Thyroid gland (tissue), 4 donors: ENCODE measurements at regions not wholly inside any gene's neighbourhood (a gene's known extent, or its start where the extent isn't known, plus 50 kb on each side); places are given as distances from the start of the nearest gene placed in this dataset.

ENCODE experiments used
- DNase-seq, 2 donors: peaks; one replicate each; pipeline ENCODE4 v3.0.0-alpha.2; 2019
- H3K27ac ChIP-seq, 3 donors: fragments of 200-600 bp; sonication (generic); 1 replicate in 2 of 3; 2 replicates in 1 of 3; pipeline ENCODE4 v1.5.1; 2016 to 2019; ENCODE audit warnings: mild to moderate bottlenecking in 1 of 3, moderate library complexity in 1 of 3
- H3K27me3 ChIP-seq: fragments of 200-600 bp; sonication (generic); one replicate; pipeline ENCODE4 v1.5.1; 2019
- H3K36me3 ChIP-seq, 2 donors: fragments of 200-600 bp; sonication (generic); one replicate each; pipeline ENCODE4 v1.5.1; 2016 to 2019
- H3K4me1 ChIP-seq, 2 donors: fragments of 200-600 bp; sonication (generic); one replicate each; pipeline ENCODE4 v1.5.1; 2017 to 2019
- H3K4me3 ChIP-seq, 3 donors: fragments of 200-600 bp; sonication (generic); replicated peaks in 1 of 3; 1 replicate in 2 of 3; 2 replicates in 1 of 3; pipeline ENCODE4 v1.5.1; 2016; ENCODE audit warnings: mild to moderate bottlenecking in 1 of 3
- H3K9me3 ChIP-seq: fragments of 200-600 bp; sonication (generic); one replicate; pipeline ENCODE4 v1.5.1; 2017
- POLR2A ChIP-seq, 2 donors: fragments of 450-650 bp; IDR thresholded peaks; one replicate each; pipeline ENCODE4 v1.6.1; 2017; ENCODE audit warnings: antibody characterized with exemption in 2 of 2, mild to moderate bottlenecking in 2 of 2, moderate library complexity in 1 of 2
- WGBS, 2 donors: methylation state at CpG; one replicate each; pipeline ENCODE4 v1.1.5; 2017; 5-methylcytosine and 5-hydroxymethylcytosine counted together
- intact Hi-C: fragments of 100-400 bp; cut with DNase I; formaldehyde crosslinking; loops from one replicate; pipeline ENCODE4 v1.15.1; 2023
- TF ChIP-seq, protein P1 (sequence below), 6 experiments: fragments of 200-600 bp in 3 of 6; fragments of 450-650 bp in 3 of 6; sonication (generic) in 3 of 6; IDR thresholded peaks; one replicate each; pipeline ENCODE4 v1.5.1; 2016 to 2019; ENCODE audit warnings: antibody characterized with exemption in 6 of 6, mild to moderate bottlenecking in 2 of 6, inconsistent platforms in 1 of 6, moderate library complexity in 1 of 6

GRCh38 chr13:44084146-44084545 lies 204.4 kb downstream of the LACC1 start:
- no peaks in the 10 kb centered on the region for H3K9me3 ChIP-seq

DNA sequence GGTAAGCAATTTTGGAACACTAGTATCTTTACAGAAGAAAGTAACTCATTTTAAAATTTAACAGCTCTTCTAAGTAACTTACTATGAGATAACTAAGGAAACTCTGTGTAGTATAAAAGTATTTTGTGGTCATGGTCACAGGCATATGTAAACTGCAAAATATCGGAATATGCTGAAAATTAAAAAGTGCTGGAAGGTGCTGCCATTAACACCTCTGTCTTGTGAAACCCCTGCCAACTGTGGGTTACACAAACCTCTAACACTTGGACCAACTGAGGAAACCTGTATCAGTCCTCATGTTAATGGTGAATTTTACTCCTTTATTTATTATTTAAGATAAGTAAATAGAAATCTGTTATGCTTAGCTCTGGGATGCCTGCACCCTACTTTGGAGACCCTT lies 206.7 kb downstream of the LACC1 start:
- Histone ChIP-seq H3K36me3 (no peaks in the 10 kb centered on the region), H3K4me1 (no peaks in the 10 kb centered on the region), H3K9me3 (no peaks in the 10 kb centered on the region), H3K4me3 (no peak overlapping the region), H3K27me3 (no peaks in the 10 kb centered on the region), H3K27ac (no peak overlapping the region)
- TF ChIP-seq, protein P1, sequence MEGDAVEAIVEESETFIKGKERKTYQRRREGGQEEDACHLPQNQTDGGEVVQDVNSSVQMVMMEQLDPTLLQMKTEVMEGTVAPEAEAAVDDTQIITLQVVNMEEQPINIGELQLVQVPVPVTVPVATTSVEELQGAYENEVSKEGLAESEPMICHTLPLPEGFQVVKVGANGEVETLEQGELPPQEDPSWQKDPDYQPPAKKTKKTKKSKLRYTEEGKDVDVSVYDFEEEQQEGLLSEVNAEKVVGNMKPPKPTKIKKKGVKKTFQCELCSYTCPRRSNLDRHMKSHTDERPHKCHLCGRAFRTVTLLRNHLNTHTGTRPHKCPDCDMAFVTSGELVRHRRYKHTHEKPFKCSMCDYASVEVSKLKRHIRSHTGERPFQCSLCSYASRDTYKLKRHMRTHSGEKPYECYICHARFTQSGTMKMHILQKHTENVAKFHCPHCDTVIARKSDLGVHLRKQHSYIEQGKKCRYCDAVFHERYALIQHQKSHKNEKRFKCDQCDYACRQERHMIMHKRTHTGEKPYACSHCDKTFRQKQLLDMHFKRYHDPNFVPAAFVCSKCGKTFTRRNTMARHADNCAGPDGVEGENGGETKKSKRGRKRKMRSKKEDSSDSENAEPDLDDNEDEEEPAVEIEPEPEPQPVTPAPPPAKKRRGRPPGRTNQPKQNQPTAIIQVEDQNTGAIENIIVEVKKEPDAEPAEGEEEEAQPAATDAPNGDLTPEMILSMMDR (IDR thresholded peaks at IDR 0.05) = no peak
- no peak for TF ChIP-seq POLR2A (IDR thresholded peaks at IDR 0.05)
- intact Hi-C loops = no loop called here
- no peak for DNase-seq
- 88 to 93% methylated on average over 1 of the region's 1 CpG for WGBS, 2 donors

More at GRCh38 chr13:44084146-44084545, 204.4 kb downstream of the LACC1 start:
- no peak overlapping the region for H3K4me3 ChIP-seq
- no peaks in the 10 kb centered on the region for H3K36me3 ChIP-seq
- WGBS, 2 donors = 89 to 90% methylated on average over 3 of the region's 3 CpGs
- TF ChIP-seq POLR2A (IDR thresholded peaks at IDR 0.05) = no peak
- TF ChIP-seq, protein P1 (IDR thresholded peaks at IDR 0.05) = no peak
- no peak overlapping the region for H3K27ac ChIP-seq
- intact Hi-C loops = no loop called here
- no peaks in the 10 kb centered on the region for H3K27me3 ChIP-seq
- H3K4me1 ChIP-seq = no peaks in the 10 kb centered on the region
- DNase-seq = no peak

- Histone ChIP-seq H3K4me1 (no peaks in the 10 kb centered on the region), H3K36me3 (no peaks in the 10 kb centered on the region), H3K27me3 (no peaks in the 10 kb centered on the region), H3K27ac (no peak overlapping the region), H3K9me3 (no peaks in the 10 kb centered on the region), H3K4me3 (no peak overlapping the region)
- TF ChIP-seq, protein P1 (IDR thresholded peaks at IDR 0.05) = no peak
- TF ChIP-seq POLR2A (IDR thresholded peaks at IDR 0.05) = no peak
- DNase-seq = no peak
- 69 to 85% methylated on average over 3 to 4 of the region's 4 CpGs for WGBS, 2 donors
- intact Hi-C loops = no loop called here
These were observed 208.7 kb downstream of the LACC1 start for GRCh38 chr13:44088411-44088810.

- no peak for DNase-seq
- TF ChIP-seq POLR2A (IDR thresholded peaks at IDR 0.05) = no peak
- TF ChIP-seq, protein P1 (IDR thresholded peaks at IDR 0.05) = no peak
- H3K27me3 ChIP-seq = no peaks in the 10 kb centered on the region
- intact Hi-C loops = no loop called here
- H3K36me3 ChIP-seq = no peaks in the 10 kb centered on the region
- no peak overlapping the region for H3K27ac ChIP-seq
- no peaks in the 10 kb centered on the region for H3K9me3 ChIP-seq
- 67 to 88% methylated on average over 4 of the region's 4 CpGs for WGBS, 2 donors
- no peaks in the 10 kb centered on the region for H3K4me1 ChIP-seq
- no peak overlapping the region for H3K4me3 ChIP-seq
These were observed 209.3 kb downstream of the LACC1 start for GRCh38 chr13:44088991-44089413.

DNA sequence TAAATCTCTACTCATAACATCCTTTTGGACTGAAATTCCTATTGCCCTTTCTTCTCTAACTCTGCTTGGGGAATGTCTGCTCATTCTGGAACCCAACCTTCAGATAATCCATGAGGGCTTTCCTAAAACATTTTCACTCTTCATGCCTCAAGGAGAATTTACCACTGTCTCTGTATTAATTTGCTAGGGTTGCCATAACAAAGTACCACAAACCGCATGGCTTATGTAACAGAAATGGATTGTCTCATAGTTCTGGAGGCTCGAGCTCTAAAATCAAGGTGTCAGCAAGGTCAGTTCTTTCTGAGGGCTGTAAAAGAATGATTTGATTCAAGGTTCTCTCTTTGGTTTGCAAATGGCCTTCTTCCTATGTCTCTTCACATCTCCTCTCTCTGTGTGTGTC lies 209.7 kb downstream of the LACC1 start:
- H3K4me1 ChIP-seq = no peaks in the 10 kb centered on the region
- H3K36me3 ChIP-seq = no peaks in the 10 kb centered on the region
- DNase-seq = no peak
- no peak overlapping the region for H3K27ac ChIP-seq
- H3K9me3 ChIP-seq = no peaks in the 10 kb centered on the region
- no peak overlapping the region for H3K4me3 ChIP-seq
- TF ChIP-seq POLR2A (IDR thresholded peaks at IDR 0.05) = no peak
- TF ChIP-seq, protein P1 (IDR thresholded peaks at IDR 0.05) = no peak
- H3K27me3 ChIP-seq = no peaks in the 10 kb centered on the region
- WGBS, 2 donors = 80 to 84% methylated on average over 2 of the region's 2 CpGs
- intact Hi-C loops = no loop called here
